K562 (cell line): ENCODE measurements at regions not wholly inside any gene's neighbourhood (a gene's known extent, or its start where the extent isn't known, plus 50 kb on each side); places are given as distances from the start of the nearest gene placed in this dataset.

Experiments
- ATAC-seq: fragments of 200-7000 bp; cut with Tn5 transposase; 3 replicates; pipeline ENCODE4 v1.9.1; 2020; ENCODE audit warnings: moderate library complexity
- BruUV-seq: library from RNA; stranded (reverse); fragments of 400-500 nt; replicated peaks from 2 replicates; lab custom pipeline; 2021; lab: Mats Ljungman, UMichigan
- CTCF ChIA-PET: fragments of 300-600 bp; formaldehyde crosslinking; extraction: SDS; loops from one replicate; lab custom pipeline; 2021; ENCODE audit warnings: low intra/inter-chr PET ratio; lab: Yijun Ruan, JAX
- POLR2A ChIA-PET: fragments of 300-600, 350-650 bp; sonication (Branson Sonifier 250); formaldehyde crosslinking; extraction: SDS; loops from one replicate; lab custom pipeline; 2021; ENCODE audit warnings: antibody characterized with exemption, inconsistent platforms; lab: Yijun Ruan, JAX
- DNase-seq, 4 experiments: peaks; one replicate each; pipeline versions ENCODE4 v3.0.0 to v3.0.0-alpha.2; 2011 to 2018; ENCODE audit warnings: low spot score in 3 of 4, mixed read lengths in 3 of 4; ENCODE audit errors: extremely low read depth in 1 of 4
- FAIRE-seq: peaks from 2 replicates; lab custom pipeline; 2011; peaks lifted over from hg19 to GRCh38; lab: Jason Lieb, UNC
- H2AFZ ChIP-seq: 2 replicates; pipeline ENCODE4 v1.6.0; 2011; ENCODE audit warnings: low read depth, low read length, control low read depth, inconsistent platforms
- H3K27ac ChIP-seq: fragments of 200-600 bp; 3 replicates; pipeline ENCODE4 v1.8.0; 2011; ENCODE audit warnings: low read depth, mild to moderate bottlenecking, control low read depth, inconsistent platforms, low read length, moderate library complexity, mixed read lengths; ENCODE audit errors: extremely low read depth
- H3K27me3 ChIP-seq, 2 experiments: fragments of 300-600 bp in 1 of 2; 2 replicates in 1 of 2; 3 replicates in 1 of 2; pipeline versions ENCODE4 v1.6.0 to v1.8.0; 2011; ENCODE audit warnings: inconsistent platforms in 2 of 2, low read length in 2 of 2, mild to moderate bottlenecking in 1 of 2, mixed read lengths in 1 of 2, moderate library complexity in 1 of 2; ENCODE audit not compliant: control insufficient read depth in 2 of 2, insufficient read depth in 2 of 2
- H3K36me3 ChIP-seq: fragments of 300-600 bp; 3 replicates; pipeline ENCODE4 v1.8.0; 2011; ENCODE audit warnings: mild to moderate bottlenecking, low read length, inconsistent platforms; ENCODE audit not compliant: control insufficient read depth, insufficient read depth
- H3K4me1 ChIP-seq, 2 experiments: fragments of 200-600 bp in 1 of 2; replicated peaks in 1 of 2; 2 replicates in 1 of 2; 3 replicates in 1 of 2; pipeline versions ENCODE4 v1.5.1 to v1.8.0; 2011; ENCODE audit warnings: inconsistent platforms in 2 of 2, low read length in 2 of 2, mild to moderate bottlenecking in 1 of 2, mixed read lengths in 1 of 2, moderate library complexity in 1 of 2; ENCODE audit not compliant: control insufficient read depth in 2 of 2, insufficient read depth in 2 of 2
- H3K4me2 ChIP-seq: 2 replicates; pipeline ENCODE4 v1.6.1; 2011; ENCODE audit warnings: low read length, control low read depth, inconsistent platforms, mixed read lengths; ENCODE audit not compliant: insufficient read depth
- H3K4me3 ChIP-seq: fragments of 200-600 bp; sonication (generic), shearing (Covaris generic); 2 replicates; pipeline ENCODE4 v1.5.1; 2016; ENCODE audit warnings: control low read depth, inconsistent platforms
- H3K79me2 ChIP-seq: fragments of 200-600 bp; 3 replicates; pipeline ENCODE4 v1.8.0; 2011; ENCODE audit warnings: low read length, inconsistent platforms; ENCODE audit not compliant: control insufficient read depth, insufficient read depth
- H3K9ac ChIP-seq, 2 experiments: 2 replicates each; pipeline versions ENCODE4 v1.6.0 to v1.6.1; 2011; ENCODE audit warnings: low read depth in 2 of 2, low read length in 2 of 2, control low read depth in 1 of 2, inconsistent platforms in 1 of 2, mild to moderate bottlenecking in 1 of 2, mixed read lengths in 1 of 2; ENCODE audit not compliant: insufficient read depth in 1 of 2
- H3K9me1 ChIP-seq: one replicate; pipeline ENCODE4 v1.6.0; 2011; ENCODE audit warnings: inconsistent platforms, mild to moderate bottlenecking, low read length, moderate library complexity; ENCODE audit not compliant: control insufficient read depth, insufficient read depth
- H3K9me3 ChIP-seq: replicated peaks from 2 replicates; pipeline ENCODE4 v1.5.1; 2011; ENCODE audit warnings: low read depth, low read length, inconsistent platforms; ENCODE audit not compliant: control insufficient read depth, insufficient read depth
- H4K20me1 ChIP-seq: replicated peaks from 2 replicates; pipeline ENCODE4 v1.6.1; 2011; ENCODE audit warnings: low read length, inconsistent platforms, mixed read lengths; ENCODE audit not compliant: control insufficient read depth, insufficient read depth
- BRF1 ChIP-seq: IDR thresholded peaks from 3 replicates; pipeline ENCODE4 v1.6.1; 2011; ENCODE audit warnings: borderline replicate concordance, mild to moderate bottlenecking; ENCODE audit not compliant: insufficient read length; ENCODE audit errors: extremely low read depth
- EGR1 ChIP-seq: fragments of 450-650 bp; conservative IDR thresholded peaks from 2 replicates; pipeline ENCODE4 v1.6.1; 2017; ENCODE audit warnings: mild to moderate bottlenecking
- ELK3 ChIP-seq: fragments of 450-650 bp; formaldehyde crosslinking; IDR thresholded peaks from 2 replicates; pipeline ENCODE4 v1.4.0; 2020; ENCODE audit warnings: mild to moderate bottlenecking
- KDM1A ChIP-seq, 2 experiments: fragments of 450-650 bp; IDR thresholded peaks; 2 replicates each; pipeline ENCODE4 v1.6.1; 2016; ENCODE audit warnings: mild to moderate bottlenecking in 2 of 2
- MTA1 ChIP-seq: fragments of 450-650 bp; IDR thresholded peaks from 2 replicates; pipeline ENCODE4 v1.6.1; 2017; ENCODE audit warnings: borderline replicate concordance
- SREBF2 ChIP-seq: sonication (generic); formaldehyde crosslinking; IDR thresholded peaks from 2 replicates; pipeline ENCODE4 v1.4.0; 2020; ENCODE audit warnings: mild to moderate bottlenecking, missing genetic modification reagents
- TSC22D4 ChIP-seq: fragments of 450-650 bp; IDR thresholded peaks from 2 replicates; pipeline ENCODE4 v1.6.1; 2016; ENCODE audit warnings: missing genetic modification characterization, missing biosample characterization, control low read depth
- XRCC4 ChIP-seq: IDR thresholded peaks from one replicate; pipeline ENCODE4 v1.6.1; 2011; ENCODE audit not compliant: insufficient read depth, insufficient read length; ENCODE audit errors: extremely low read depth
- ZNF695 ChIP-seq: fragments of 450-650 bp; formaldehyde crosslinking; IDR thresholded peaks from 2 replicates; pipeline ENCODE4 v1.4.0; 2020; ENCODE audit warnings: mild to moderate bottlenecking, moderate library complexity
- in situ Hi-C: fragments of 300-500 bp; cut with MboI; formaldehyde crosslinking; loops from 4 replicates; pipeline ENCODE4 v1.15.0; 2018; ENCODE audit warnings: inconsistent platforms, mixed read lengths
- intact Hi-C: fragments of 100-400 bp; cut with micrococcal nuclease; formaldehyde crosslinking; loops from 2 replicates; pipeline ENCODE4 v1.14.2; 2022
- TF ChIP-seq, protein P1 (sequence below): fragments of 250-450 bp; sonication (Bioruptor Pico); IDR thresholded peaks from 2 replicates; pipeline ENCODE4 v1.8.0; 2022; ENCODE audit warnings: moderate library complexity, mild to moderate bottlenecking, inconsistent platforms

- no peaks in the 10 kb centered on the region for H3K9me1 ChIP-seq
- in situ Hi-C loops (no loop called here), intact Hi-C loops (no loop called here)
- H3K9ac ChIP-seq: no peak overlapping the region
- TF ChIP-seq BRF1: no peak
- TF ChIP-seq KDM1A (IDR thresholded peaks at IDR 0.05): no peak
- TF ChIP-seq, protein P1, sequence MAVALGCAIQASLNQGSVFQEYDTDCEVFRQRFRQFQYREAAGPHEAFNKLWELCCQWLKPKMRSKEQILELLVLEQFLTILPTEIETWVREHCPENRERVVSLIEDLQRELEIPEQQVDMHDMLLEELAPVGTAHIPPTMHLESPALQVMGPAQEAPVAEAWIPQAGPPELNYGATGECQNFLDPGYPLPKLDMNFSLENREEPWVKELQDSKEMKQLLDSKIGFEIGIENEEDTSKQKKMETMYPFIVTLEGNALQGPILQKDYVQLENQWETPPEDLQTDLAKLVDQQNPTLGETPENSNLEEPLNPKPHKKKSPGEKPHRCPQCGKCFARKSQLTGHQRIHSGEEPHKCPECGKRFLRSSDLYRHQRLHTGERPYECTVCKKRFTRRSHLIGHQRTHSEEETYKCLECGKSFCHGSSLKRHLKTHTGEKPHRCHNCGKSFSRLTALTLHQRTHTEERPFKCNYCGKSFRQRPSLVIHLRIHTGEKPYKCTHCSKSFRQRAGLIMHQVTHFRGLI (CRISPR knock-in tag): no peak
- TF ChIP-seq ZNF695 (CRISPR knock-in tag): no peak
- TF ChIP-seq ELK3: no peak
- no peak for TF ChIP-seq EGR1
- TF ChIP-seq SREBF2: no peak
- TF ChIP-seq XRCC4: no peak
- TF ChIP-seq TSC22D4: no peak
- TF ChIP-seq MTA1: no peak
- no peaks in the 10 kb centered on the region for H4K20me1 ChIP-seq
- H3K4me2 ChIP-seq: no peak overlapping the region
- CTCF ChIA-PET: no interaction called here
- H2AFZ ChIP-seq: no peak overlapping the region
- DNase-seq: no peak
- no peaks in the 10 kb centered on the region for H3K36me3 ChIP-seq
- H3K27me3 ChIP-seq: no peaks in the 10 kb centered on the region
- POLR2A ChIA-PET: no interaction called here
- no peak for FAIRE-seq
- no peak overlapping the region for H3K4me3 ChIP-seq
- no peak overlapping the region for H3K27ac ChIP-seq
- BruUV-seq: no TSS peak
- H3K79me2 ChIP-seq: no peaks in the 10 kb centered on the region
- no peaks in the 10 kb centered on the region for H3K9me3 ChIP-seq
- no peak for ATAC-seq
- no peaks in the 10 kb centered on the region; a peak in 1 of 5 replicates for H3K4me1 ChIP-seq
Observed at GRCh38 chr21:17449701-17450100, 63.1 kb upstream of the CXADR start.
